GM21390 (cell line): ENCODE measurements at regions not wholly inside any gene's neighbourhood (a gene's known extent, or its start where the extent isn't known, plus 50 kb on each side); places are given as distances from the start of the nearest gene placed in this dataset.
"Not testable (repeated sequence)": the region's sequence is repeated elsewhere in the genome, so short reads cannot be mapped to it uniquely, and the experiment has no call there.

Experiments
- ATAC-seq: cut with Tn5 transposase; IDR thresholded peaks from one replicate; pipeline ENCODE4 v1.9.1; 2021; ENCODE audit not compliant: unreplicated experiment

DNA sequence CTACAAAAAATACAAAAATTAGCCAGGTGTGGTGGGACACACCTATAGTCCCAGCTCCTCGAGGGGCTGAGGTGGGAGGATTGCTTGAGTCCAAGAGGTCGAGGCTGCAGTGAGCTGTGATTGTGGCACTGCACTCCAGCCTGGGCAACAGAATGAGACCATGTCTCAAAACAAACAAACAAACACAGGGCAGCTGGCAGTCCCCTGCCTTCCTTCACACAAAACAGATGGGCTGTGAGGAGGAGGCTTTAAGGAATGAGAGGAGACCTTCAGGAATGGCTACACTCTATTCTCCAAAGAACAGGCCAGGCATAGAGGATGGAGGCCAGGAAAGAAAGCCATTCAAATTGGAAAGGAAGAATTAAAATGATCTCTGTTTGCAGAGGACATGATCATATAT lies 65.6 kb upstream of the MAML3 start:
- ATAC-seq, result no peak

DNA sequence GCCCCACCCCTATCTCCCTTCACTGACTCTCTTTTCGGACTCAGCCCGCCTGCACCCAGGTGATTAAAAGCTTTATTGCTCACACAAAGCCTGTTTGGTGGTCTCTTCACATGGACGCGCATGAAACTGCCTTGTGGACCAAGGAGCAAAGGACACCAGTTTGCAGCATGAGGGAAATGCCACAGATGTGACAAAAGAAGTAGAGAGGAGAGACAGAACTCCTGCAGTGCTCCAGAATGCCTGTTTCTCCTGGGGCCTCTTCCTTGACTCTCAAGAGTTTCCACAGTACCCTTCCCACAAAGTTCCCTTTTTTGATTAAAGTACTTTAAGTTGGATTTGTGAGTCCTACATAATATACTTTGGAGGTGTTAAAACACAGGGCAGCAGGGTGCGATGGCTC lies 65.1 kb upstream of the MAML3 start:
- ATAC-seq, result not testable (repeated sequence)

DNA sequence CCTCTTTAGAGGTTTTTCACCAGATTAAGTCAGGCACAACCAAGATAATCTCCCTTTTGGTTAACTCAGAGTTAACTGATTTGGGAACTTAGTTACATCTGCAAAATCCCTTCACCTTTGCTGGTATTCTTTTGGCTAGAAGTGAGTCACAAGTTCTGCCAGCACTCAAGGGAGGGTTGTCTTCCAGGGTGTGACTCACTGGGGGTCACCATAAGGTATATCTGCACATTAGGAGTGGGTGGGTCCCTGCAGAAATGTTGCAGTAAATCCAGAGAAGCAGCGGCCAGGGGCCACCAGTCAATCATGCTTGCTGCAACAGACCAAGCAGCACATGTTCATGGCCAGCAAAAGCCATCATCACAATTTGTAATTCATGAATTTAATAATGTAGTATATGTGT lies 59.8 kb upstream of the MAML3 start:
- no peak for ATAC-seq

DNA sequence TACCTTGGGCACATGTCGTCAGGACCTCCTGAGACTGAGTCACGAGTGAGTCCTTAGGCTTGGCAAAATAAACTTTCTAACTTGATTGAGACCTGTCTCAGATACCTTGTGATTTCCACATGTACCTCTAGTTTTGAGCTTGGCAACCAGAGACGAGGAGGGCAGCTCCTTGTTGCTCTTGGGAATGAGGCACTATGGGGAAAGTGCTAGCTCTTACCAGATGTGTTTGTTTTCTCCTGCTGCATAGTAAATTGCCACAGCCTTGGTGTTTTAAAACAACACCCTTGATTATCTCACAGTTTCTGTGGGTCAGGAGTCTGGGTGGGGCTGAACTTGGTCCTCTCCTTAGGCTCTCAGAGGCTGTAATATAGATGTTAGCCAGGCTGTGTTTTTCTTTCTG lies 59.1 kb upstream of the MAML3 start:
- no peak for ATAC-seq

DNA sequence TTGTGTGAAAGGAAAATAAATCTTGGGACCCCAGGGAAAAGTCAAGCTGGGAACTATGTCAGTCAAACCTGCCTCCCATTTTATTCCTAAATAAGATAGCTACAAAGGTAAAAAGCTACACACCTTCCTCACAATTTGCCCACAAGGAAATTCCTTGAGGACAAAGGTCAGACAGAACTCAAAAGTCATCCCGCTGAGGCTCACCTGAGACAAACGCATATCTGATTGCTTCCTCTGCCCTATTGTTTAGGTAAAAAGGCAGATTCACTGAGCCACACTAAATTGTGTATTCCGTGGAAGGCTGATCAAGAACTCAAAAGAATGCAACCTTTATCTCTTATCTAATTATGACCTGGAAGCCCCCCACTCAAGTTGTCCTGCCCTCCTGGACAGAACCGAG lies 58.7 kb upstream of the MAML3 start:
- no peak for ATAC-seq

DNA sequence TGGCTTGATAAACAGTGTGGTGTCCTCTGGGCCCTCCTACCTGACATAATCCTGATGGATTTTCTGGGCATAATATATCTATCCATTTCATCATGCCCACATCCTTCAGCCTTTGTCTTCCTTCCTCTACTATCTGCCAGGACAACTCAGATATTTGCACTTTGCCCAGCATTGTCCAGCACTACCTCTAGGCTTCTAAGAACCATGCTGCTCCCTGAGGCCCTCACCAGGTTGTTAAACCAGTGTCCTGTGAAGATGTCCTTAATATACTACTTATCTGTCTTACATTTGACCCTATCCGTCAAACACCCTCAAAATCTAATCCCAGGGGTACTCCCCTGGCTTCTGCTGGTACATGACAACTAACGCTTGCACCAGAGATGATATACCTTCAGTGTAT lies 58.2 kb upstream of the MAML3 start:
- ATAC-seq, result no peak

DNA sequence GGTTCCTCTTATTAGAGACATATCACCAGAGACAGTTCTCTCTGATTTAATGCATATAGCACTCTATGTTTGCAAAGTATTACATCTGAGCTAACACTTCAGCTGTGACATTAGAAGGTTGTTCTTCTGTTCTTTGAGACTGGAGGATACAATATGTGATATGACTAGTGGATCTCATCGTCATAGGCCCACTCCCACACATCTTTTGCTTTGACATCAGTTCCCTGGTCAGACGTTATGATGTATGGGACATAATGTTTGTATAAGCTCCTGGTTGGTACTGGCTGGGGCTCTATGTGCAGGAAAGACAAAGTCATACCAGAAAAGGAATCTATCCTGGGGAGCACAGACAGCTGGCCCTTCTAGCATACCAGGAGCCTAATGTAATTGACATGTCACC lies 57.7 kb upstream of the MAML3 start:
- ATAC-seq, result no peak

DNA sequence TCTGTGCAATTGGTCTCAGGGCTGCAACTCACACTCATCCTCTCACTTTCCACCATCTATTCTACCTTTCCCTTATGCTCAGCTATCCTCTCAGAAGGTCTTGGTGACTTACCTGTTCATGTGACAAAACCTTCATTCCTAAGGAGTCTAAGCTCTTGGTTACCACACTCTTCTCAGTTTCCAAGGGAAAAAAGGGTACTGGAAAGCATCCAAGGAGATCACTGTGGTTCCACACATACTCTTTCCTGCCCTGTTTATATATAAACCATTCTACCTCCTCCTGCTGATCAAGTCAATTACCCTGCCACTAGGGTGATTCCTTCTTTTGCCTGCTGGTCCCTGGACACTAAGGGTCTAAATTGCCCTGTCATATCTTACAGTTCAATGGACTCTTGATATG lies 57.2 kb upstream of the MAML3 start:
- no peak for ATAC-seq

DNA sequence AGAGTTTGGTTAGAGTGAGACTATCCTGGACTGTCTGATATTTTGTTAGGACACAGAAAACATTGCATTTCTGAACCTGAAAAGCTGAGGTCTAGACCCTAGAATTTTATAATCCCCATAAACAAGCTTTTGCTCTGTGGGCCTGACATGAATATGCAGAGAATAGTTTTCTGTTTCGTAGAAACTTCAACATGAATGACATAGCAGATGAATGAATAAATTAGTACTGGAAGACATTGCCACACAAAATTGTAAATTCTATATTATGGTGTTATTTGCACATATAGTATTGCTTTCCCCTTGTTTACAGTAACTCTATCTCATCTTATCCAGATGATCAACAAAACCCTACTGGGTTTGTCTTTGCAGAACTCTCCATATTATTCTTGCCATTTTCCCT lies 54.9 kb upstream of the MAML3 start:
- no peak for ATAC-seq
